ENCODE measurements at regions not wholly inside any gene's neighbourhood (a gene's known extent, or its start where the extent isn't known, plus 50 kb on each side); places are given as distances from the start of the nearest gene placed in this dataset.
"Not testable (repeated sequence)": the region's sequence is repeated elsewhere in the genome, so short reads cannot be mapped to it uniquely, and the experiment has no call there.

DNA sequence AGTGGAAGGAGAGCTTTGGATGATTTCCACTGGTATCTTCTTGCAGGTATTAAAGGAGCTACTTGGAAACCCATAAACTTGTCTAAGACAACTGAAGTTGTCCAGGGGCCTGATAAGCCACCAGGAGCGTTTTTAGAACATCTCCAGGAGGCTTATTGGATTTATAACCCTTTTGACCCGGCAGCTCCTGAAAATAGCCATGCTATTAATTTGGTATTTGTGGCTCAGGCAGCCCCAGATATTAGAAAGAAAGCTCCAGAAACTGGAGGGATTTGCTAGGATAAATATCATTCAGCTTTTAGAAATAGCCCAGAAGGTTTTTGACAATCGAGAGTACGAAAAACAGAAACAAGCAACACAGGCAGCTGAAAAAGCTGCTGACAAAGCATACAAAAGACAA, 461.0 kb upstream of the HTR1E start:
- no peak for DNase-seq (ENCODE audit: low read depth)

DNA sequence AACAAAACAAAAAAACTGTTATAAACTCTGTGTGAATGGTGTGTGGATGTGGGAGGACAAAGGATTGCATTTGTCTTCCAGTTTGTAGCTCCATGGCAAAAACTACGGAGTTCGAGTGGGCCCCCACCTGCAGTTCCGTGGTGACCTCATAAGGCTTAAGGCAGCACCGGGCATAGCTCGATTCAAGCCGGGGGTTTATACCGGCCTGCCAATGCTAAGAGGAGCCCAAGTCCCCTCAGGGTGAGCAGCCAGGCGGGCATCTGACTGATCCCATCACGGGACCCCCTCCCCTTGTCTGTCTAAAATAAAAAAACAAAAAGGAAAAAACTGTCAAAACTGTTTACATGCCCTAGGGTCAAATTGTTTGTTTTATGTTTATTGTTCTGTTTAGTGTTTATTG, 463.2 kb upstream of the HTR1E start:
- no peak for DNase-seq (ENCODE audit: low read depth)

DNA sequence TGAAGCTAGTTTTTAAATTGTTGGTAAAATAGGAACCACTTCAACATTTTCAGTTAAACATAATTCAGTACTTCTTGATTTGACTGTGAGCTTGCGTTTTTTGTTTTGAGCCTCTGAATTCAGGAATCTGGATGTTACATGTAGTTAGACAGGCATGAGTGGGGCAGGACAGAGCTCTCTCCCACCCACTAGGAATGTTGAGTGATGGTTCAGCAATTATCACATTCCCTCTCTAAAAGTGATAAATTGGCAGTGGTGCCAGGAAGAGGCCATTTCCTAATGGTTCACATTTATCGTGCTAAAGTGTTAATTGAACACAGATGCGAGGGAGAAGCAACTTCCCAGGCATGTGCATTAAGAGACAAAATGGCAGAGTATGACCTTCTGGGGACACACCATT, 465.5 kb upstream of the HTR1E start:
- no peak for DNase-seq (ENCODE audit: low read depth)

DNA sequence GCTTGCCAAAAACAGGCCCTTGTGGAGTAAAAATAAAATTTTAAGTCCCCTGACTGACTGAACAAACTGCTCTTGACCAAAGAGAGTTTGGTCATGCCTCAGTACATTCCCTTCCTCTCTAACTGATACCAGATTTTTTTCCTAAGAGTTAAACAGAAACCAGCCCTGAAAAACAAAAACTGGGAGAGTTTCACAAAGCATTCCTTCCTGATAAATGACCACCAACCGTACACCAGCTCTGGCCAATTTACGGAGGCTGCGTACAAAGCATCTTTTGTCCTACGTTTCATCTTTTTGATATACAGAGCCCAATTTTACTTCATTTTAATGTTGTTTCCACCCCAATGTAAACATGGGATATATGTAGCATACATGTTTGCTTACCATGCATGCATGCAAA, 477.4 kb upstream of the HTR1E start:
- DNase-seq (ENCODE audit: low read depth): no peak

DNA sequence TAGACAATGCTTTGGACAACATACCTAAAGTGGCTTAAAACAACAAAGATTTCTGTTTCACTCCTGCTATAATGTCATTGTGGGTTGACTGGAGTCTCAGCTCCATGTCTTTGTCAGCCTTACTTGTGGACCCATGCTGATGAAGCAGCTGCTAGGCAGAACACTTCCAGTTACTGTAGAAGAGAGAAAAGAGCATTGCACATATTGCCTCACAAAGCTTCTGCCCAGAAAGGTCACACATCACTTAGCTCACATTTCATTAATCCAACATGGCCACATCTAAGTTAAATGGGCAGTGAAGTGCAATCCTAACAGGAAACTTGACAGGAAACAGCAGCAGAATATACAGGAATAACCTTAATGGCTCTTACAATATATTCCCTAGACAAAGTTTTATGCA, 480.5 kb upstream of the HTR1E start:
- DNase-seq (ENCODE audit: low read depth): no peak

DNA sequence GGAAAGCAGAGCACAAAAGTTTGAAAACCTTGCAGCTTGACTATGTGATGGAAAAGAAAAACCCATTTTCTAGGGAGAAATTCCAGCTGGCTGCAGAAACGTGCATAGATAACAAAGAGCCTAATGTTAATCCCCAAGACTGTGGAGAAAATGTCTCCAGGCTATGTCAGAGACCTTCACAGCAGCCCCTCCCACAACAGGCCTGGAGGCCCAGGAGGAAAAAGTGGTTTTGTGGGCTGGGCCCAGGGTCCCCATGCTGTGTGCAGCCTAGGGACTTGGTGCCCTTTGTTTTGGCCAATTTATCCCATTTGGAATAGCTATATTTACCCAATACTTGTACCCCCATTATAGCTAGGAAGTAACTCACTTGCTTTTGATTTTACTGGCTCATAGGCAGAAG, 484.1 kb upstream of the HTR1E start:
- DNase-seq (ENCODE audit: low read depth): no peak

DNA sequence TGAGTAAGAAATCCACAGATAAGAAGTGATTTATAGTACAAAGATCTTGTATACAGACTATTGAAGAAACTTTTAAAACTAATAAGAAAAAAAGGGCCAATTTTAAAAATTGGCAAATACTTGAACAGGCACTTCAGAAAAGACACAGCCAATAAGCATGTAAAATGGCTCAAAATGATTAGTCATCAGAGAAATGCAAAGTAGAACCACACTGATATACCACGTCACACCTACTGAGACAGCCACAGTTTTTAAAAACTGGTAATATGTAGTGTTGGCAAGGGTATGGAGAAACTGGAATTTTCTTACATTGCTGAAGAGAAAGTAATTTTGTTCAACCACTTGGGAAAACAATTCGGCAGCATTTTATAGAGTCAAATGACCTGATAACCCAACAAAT, 488.9 kb upstream of the HTR1E start:
- DNase-seq (ENCODE audit: low read depth): no peak

DNA sequence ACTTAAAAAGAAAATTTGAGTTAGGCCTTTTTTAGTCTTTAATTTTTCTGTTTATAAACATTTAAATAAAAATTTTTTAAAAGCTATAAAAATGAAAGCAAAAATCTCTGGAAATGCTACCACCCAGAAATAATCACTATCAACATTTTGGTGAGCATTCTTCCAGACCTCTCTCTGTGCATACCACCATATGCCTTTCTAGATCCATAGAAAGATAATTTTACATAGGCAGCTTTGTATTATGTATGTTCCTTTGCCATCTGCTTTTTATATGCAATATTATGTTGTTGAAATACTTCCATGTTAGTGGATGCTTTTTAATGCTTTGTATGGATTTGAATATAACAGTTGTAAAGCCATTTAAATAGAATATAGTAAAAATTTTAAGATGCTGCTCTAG, 496.7 kb upstream of the HTR1E start:
- no peak for DNase-seq (ENCODE audit: low read depth)

DNA sequence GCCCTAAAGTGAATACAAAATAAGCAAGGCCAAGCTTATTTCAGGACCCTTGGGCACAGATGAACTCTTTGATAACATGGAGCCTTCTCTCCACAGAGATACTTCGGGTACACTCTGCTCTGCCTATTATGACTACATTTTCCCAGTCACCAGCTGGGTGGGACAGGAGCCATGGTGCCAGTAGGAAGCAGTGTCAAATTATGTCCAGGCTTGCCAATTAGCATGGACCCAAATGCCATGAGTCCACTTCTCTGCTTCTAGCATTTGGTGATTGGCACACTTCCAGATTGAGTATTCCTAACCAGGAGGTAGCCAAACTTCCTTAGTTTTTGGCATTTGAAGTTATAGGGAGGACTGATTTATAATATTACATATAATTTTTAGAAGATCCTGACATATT, 513.8 kb upstream of the HTR1E start:
- no peak for DNase-seq (ENCODE audit: low read depth)

DNA sequence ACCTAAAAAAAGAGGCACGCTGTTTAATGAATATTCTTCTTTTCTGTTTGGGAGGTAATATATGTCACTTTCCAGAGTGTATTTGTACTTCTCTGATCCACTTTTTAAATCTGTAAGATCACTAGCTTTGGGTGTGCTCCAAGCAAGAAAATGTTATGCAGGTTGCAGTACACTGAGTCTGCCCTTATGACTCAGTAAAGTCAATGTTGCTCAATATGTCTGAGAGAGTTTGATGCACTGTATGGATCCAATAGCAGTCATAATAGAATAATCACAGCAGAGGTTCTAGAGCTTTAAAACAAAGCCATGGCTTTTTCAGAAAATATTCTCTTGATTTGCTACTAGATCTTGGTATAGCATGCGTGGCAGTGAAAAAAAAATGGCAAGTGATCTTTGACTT, 525.3 kb upstream of the HTR1E start:
- DNase-seq (ENCODE audit: low read depth): no peak

DNA sequence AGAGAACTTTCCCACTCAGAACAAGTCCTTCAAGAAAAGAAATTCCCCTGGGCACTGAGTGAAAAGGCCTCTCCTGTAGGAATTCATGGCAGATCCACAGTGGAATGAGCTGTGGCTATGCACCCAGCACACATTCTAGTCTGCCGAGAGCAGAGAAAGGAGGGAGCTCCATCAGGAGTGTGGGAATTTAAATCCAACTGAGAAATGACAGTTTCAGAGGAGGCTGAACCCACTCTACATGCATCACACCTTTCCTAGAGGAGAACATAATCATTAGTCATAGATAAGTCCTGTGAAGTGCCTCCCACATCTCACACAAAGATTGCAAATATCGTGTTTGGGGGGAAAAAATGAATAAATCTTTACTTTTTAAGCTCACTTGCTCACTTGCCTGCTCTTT, 530.2 kb upstream of the HTR1E start:
- DNase-seq (ENCODE audit: low read depth): no peak

DNA sequence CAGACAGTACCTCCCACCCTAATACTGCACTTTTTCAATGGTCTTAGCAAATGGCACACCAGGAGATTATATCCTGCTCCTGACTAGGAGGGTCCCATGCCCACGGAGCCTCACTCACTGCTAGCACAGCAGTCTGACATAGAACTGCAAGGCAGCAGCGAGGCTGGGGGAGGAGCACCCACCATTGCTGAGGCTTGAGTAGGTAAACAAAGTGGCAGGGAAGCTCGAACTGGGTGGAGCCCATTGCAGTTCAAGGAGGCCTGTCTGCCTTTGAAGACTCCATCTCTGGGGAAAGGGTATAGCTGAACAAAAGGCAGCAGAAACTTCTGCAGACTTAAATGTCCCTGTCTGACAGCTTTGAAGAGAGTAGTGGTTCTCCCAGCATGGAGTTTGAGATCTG, 544.5 kb upstream of the HTR1E start:
- DNase-seq (ENCODE audit: low read depth): not testable (repeated sequence)

DNA sequence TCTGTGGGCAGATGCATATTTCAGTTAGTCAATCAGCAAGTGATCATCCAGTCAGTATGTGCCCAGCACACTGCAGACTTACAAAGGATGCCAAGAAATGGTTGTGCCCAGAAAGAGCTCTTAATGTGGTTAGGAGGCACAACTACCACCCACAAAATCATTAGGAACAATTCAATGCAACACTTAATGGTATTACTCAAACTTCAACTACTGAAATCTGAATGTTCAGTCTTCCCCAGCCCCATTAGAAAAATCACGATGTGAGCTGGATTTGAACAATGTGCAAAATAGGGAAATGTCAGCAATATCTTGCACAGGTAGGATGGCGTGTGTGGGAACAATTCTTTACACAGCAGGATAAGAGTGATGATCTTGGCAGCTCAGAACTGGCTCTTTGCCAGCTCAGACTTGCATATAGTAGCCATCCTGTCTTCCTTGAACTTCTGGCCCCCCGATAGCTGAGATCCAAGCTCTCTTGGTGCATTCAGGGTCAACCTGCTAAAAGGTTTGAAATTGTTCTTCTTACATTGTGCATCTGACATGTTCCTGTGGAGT, 556.7 kb upstream of the HTR1E start:
- DNase-seq (ENCODE audit: low read depth): no peak

DNA sequence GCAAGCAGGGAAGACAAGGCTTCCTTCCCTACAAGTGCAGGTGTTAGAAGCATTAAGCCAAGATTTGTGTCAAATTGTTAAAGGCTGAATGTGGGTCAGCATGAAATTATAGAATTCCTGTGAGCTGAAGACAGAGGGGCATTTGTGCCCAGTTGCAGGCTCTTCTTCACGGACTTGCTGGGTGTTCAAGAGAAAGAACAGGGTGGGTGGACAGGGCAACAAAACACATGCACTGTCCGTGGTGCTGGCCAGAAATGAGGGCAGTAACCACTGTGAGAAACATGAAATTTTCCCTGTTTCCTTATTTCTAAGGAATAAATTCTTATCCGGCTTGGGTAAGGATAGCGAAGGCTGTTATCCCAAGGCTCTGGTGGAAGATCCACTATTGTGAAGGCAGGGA, 579.5 kb upstream of the HTR1E start:
- DNase-seq (ENCODE audit: low read depth): no peak

DNA sequence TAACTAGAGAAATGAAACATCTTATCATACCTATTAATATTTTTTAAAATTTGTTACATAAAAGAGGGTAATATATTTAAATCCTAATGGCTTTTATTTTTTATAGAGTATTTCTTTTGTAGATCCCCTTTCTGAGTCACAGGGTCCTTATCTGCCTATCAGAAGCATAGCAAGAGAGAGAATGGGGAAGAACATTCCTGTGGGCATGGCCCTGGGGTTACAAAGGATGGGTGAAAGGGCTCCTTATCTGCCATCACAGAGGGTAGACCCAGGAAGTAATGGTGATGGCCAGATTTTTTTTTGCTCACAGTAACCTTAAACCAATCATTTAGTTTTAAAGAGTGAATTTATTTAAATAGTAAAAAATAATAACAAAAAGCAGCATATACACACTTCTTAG, 582.1 kb upstream of the HTR1E start:
- no peak for DNase-seq (ENCODE audit: low read depth)

DNA sequence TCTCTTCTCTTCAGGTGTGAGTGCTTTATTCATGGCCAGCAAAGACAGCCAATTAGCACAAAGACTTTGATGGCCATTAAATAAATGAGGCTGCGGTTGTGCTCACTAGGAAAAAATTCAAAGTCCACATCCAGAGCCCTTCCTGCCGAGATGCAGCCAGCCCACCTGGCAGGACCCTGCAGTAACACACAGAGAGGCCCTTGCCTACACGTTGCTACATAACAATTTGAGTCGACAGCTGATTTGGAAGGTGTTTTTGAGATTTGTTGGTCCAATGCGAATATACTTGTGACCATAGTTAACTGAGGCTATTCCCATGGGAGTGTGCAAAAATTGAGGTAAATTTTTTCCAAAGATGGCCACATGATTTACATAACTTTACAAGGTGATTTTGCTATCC, 605.4 kb upstream of the HTR1E start:
- no peak for DNase-seq (ENCODE audit: low read depth)

DNA sequence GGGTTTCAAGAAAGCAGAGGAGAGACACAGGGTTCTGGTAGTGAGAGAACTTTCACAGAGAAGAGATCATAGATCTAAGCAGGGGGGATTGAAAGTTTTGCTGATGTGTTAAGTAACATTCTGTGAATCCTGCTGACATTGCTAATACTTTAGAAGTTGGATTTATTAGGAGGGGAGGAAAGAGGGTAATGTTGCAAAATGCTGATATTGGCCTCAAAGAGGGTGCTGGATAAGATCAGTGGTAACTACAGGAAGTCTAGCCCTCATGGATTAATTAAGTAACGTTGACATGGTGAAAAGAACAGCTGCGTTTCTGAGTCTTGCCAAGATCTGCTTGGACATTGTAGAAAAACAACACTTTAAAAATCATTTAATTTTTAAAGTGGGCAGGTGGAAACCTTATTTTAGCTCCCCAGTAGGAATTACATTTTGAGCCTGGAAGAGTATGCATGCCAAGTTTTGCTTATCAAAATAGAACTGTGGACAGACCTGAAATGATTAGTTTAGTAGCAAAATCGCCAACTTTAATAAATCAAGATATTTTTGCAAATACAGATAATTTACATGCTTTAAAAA, 606.0 kb upstream of the HTR1E start:
- no peak for DNase-seq (ENCODE audit: low read depth)

DNA sequence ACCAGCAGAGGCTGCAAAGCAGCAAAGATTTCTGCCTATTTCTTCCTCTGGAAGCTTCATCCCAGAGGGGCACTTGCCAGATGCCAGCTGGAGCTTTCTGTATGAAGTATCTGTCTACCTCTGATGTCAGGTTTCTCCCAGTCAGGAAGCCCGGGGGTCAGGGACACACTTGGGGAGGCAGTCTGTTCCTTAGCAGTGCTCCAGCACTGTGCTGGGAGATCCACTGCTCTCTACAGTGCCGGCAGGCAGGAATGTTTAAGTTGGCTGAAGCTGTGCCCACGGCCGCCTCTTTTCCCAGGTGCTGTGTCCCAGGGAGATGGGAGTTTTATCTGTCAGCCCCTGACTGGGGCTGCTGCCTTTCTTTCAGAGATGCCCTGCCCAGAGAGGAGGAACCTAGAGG, 631.1 kb upstream of the HTR1E start:
- DNase-seq (ENCODE audit: low read depth): no peak

DNA sequence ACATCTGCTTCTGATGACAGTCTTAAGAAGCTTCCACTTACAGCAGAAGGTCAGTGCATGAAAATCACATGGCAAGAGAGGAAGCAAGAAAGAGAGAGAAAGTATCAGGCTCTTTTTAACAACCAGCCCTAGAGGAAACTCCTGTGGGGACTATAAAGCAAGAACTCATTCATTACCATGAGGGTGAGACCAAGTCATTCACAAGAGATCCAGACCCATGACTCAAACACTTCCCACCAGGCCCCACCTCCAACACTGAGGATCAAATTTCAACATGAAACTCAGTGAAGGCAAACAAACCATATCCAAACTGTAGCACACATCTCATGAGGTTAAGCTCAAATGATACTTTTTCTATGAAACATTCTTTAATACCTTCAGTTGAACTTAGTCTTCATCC, 643.2 kb upstream of the SYNCRIP start:
- no peak for DNase-seq (ENCODE audit: low read depth)

DNA sequence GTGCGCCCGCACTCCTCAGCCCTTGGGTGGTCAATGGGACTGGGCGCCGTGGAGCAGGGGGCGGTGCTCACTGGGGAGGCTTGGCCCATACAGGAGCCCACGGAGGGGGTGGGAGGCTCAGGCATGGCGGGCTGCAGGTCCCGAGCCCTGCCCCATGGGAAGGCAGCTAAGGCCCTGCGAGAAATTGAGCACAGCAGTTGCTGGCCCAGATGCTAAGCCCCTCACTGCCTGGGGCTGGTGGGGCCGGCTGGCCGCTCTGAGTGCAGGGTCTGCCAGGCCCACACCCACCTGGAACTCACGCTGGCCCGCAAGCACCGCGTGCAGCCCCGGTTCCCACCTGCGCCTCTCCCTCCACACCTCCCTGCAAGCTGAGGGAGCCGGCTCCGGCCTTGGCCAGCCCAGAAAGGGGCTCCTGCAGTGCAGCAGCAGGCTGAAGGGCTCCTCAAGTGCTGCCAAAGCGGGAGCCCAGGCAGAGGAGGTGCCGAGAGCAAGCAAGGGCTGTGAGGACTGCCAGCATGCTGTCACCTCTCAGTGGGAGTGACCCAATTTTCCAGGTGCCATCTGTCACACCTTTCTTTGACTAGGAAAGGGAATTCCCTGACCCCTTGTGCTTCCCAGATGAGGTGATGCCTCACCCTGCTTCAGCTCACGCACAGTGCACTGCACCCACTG, 642.3 kb upstream of the SYNCRIP start:
- not testable (repeated sequence) for DNase-seq (ENCODE audit: low read depth)

DNA sequence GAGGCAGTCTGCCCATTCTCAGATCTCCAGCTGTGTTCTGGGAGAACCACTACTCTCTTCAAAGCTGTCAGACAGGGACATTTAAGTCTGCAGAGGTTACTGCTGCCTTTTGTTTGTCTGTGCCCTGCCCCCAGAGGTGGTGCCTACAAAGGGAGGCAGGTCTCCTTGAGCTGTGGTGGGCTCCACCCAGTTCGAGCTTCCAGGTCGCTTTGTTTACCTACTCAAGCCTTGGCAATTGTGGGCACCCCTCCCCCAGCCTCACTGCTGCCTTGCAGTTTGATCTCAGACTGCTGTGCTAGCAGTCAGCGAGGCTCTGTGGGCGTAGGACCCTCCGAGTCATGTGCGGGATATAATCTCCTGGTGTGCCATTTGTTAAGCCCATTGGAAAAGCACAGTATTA, 640.9 kb upstream of the SYNCRIP start:
- not testable (repeated sequence) for DNase-seq (ENCODE audit: low read depth)

DNA sequence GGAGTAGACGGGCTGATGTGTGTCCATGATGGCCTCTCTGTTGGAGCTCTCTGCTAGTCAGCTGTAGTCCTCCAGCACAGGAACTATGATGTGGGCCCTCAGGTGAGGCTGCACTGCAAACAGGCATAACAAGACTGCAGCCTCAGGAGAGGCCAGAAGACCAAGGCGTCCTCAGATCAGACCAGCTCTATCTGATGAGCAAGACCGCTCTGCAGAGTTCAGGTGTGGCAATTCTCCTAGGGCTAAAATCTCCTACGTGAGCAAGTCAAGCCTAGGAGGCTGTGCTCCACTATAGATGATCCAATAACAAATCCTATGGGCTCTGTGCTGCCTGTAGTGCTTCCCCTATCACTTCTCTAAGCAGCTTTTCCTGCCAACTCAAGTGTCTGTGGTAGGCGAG, 633.4 kb upstream of the SYNCRIP start:
- no peak for DNase-seq (ENCODE audit: low read depth)

DNA sequence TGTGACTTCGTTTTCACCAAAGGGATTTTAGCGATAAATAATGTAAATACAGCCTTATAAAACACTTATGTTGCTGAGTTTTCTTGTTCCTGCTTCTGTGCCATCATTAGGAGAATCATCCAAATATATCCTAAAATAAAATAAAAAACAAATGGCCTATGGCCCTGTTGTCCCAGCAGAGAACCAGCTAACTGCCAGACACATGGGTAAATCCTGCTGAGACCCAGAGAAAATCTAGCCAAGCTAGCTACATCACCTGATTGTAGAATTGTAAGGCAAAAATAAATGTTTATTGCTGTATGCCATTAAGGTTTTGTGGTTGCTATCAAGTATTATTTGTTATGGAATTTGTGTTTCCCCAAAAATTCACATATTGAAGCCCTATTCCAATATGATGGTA, 631.2 kb upstream of the SYNCRIP start:
- no peak for DNase-seq (ENCODE audit: low read depth)

DNA sequence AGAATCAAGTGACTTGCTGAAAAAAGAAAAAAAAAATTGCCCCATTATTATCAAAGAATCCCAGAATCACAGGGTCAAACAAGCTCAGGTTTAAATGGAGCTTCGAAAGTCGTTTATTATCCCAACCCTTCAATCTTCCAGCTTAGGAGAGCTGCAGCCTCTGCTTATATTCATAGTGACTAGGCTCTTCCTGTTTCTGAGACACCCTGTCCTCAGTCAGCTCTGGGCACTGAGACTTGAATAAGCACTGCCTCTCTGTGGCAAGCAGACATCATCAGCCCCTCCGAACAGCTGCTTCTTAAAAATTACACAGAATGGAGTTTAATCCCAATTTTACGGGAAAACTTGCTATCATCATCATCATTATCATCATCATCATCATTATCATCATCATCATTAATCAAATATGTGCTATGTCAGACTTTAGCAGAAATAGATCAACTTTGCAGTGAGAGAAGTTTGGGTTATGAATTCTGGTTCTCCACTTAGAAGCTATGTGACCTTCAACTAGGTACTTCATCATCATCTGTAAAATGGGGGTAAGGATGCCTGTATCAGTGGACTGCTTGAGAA, 614.0 kb upstream of the SYNCRIP start:
- no peak for DNase-seq (ENCODE audit: low read depth)

Measured in GM04503 (cell line).